Epithelial cell of esophagus (primary cell): ENCODE measurements at regions not wholly inside any gene's neighbourhood (a gene's known extent, or its start where the extent isn't known, plus 50 kb on each side); places are given as distances from the start of the nearest gene placed in this dataset.
"Not testable (repeated sequence)": the region's sequence is repeated elsewhere in the genome, so short reads cannot be mapped to it uniquely, and the experiment has no call there.

ENCODE experiments used
- DNase-seq: peaks from one replicate; pipeline ENCODE4 v3.0.0; 2010; ENCODE audit warnings: low read depth
- H3K4me3 ChIP-seq: 2 replicates; pipeline ENCODE4 v1.5.1; 2011; ENCODE audit warnings: mild to moderate bottlenecking, low read length, control low read depth

DNA sequence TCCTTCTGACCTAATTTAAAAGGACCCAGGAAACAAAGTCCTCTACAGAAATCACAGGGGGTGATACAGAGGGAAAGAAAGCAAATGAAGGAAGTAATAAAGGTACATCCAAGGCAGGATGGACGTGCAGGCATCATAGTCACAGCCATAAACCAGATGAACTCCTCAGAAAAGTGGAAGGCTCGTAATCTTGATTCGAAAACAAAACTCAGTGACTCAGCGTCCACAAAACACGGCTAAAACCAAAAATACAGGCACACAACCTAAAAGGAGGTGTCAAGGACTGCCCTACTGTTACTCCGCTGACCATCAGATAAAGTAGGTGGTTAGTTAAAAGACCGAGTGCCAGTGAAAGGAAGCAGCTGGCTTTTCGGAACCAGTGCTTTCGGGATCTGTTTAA, 81.5 kb downstream of the TRIM69 start:
- DNase-seq, H3K4me3 ChIP-seq: not testable (repeated sequence)

DNA sequence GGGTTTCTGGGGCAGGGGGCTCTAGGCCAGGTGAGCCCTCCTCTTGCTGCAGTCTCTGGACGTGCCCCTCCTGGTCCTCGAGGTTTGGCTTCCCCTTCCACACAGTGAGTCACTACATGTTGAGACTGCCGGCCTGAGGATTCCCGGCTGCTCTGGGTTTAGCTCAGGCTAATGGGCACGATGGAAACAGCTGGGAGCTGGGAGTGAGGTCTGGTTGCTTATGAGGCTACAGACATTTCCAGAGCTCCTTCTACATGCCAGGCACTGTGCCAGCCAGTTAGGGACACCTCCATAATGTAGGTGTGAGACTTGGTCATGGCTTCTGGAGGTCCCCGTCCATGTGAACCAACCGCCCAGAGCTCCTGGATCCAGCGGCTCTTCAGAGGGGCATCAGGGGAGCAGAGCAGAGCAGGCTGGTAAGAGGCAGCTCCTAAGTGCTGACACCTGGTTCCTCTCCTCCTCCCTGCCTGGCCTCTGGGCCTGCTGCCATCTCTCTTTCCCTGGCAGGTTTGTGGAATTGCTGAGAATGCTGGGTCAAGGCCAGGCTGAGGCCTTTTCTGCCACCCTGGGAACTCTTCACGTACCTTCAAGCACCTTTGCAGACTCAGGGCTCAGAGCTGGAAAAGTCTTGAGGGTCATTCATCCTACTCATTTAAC, 83.1 kb downstream of the TRIM69 start:
- not testable (repeated sequence) for H3K4me3 ChIP-seq, DNase-seq

DNA sequence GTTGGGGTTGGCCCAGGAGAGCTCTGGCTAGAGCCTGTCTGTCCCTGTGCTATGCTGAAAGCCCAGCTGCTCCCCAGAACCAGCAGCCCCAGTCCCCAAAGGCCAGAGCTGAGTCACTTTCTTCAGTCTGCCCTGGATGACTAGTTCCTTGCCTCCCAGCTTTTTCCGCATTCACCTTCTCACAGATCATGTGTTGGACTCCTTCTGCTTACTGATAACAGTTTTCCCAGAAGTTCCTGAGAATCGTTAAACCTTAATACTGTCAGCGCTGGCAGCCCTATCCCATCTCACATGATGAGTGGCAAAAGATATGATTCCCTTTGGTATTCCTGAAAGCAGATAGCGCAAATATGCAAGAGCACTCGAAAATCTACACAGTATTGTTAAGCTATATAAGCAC, 84.2 kb downstream of the TRIM69 start:
- H3K4me3 ChIP-seq, DNase-seq: not testable (repeated sequence)

DNA sequence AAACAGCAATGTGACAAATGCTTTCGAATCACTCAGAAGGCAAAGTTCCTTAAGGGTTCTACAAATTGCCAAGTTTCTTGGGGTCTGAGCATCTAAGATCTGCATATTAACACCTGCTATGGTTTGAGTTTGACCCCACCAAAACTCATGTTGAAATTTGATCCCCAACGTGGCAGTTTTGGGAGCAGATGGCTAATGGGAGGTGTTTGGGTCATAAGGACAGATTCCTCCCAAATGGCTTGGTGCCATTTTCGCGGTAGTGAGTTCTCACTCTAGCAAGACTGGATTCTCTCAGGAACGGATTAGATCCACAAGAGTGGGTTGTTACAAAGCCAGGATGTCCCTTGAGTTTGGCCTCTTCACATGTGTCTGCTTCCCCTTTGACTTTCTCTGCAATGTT, 84.6 kb downstream of the TRIM69 start:
- not testable (repeated sequence) for H3K4me3 ChIP-seq, DNase-seq

DNA sequence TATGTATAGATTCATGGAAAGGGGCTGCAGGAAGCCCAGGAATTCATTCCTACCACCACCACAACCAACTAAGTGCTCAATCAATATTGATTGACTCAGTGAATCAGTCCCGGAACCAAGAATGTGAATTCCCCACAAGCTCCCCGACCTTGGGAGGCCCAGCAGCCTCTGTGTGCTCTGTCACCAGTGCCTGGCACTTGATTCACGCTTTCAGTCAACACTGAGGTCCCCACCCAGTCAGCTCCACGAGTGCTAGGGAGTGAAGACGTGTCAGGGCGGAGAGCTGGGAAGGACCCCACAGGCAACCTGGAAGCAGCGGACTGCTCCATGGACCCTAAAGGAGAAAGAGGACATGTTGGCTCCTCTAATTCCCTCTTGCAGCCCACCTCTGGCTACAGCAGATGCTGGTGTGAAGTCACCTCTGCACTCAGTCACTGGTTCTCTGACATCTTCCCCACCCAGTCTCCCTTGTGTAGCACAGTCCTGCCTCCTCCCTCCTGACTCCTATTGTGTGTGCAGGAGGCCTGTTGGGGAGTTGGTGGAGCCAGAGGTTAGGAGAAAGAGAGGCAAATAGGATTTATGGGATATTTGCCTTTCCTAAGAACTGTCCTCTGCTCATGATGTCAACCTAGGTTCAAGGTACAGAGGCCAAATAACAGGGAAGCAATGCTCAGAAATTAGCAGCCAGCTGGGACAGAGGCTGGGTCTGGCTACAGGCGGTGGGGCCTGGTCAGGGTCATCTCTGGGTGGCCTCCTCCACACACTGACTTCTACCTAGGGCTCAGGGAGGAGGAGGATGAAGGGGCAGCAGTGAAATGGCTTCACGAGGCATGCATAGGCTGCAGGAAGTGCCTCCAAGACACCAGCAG, 88.2 kb downstream of the TRIM69 start:
- not testable (repeated sequence) for DNase-seq, H3K4me3 ChIP-seq

DNA sequence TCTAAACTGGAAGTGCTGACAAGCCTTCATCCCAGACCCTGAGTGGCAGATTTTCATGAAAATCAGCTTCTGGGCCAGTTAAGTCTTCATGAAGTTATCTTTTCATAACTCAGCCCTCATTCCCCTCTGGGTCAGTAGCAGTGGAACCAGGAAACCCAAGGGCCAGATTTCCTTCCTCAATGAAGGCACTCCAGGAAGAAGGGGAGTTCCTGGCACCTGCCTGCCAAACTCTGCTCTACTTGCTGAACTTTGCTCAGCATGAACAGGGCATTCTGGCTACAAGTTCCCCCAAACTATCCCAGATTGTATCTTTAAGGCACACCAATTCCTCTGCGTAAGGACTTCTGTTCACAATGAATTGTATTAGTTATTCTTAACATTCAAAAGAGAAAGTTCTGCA, 90.3 kb downstream of the TRIM69 start:
- not testable (repeated sequence) for DNase-seq, H3K4me3 ChIP-seq

DNA sequence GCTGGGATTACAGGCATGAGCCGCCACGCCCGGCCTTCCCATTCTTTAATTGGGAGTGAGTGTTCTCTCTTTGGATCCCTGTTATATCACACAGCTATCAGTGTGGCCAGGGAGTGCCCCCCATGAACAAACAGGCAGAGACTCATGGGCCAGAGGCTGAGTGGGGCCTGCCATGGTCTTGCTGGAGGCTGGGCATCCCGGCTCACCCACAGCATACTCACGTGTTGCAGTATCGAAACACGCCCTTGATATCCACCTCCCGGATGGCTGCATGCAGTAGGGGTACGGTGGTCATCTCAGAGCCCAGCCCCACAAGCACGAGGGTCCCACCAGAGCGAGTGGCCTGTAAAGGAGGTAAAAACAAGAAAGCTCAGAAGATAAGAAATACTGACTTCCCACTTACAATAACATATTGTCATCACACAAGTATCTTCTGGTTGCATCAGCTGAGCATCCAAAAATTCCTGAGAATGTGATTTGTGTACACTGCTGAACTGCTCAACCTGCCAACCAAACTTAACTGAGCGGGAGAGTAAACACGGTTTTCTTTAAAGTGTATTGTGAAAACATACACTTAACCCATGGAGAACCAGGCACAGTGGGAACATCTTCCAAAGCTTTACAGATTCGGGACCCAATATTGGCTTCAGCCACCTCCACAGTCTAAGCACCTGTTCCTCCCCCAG, 92.0 kb downstream of the TRIM69 start:
- not testable (repeated sequence) for DNase-seq, H3K4me3 ChIP-seq

DNA sequence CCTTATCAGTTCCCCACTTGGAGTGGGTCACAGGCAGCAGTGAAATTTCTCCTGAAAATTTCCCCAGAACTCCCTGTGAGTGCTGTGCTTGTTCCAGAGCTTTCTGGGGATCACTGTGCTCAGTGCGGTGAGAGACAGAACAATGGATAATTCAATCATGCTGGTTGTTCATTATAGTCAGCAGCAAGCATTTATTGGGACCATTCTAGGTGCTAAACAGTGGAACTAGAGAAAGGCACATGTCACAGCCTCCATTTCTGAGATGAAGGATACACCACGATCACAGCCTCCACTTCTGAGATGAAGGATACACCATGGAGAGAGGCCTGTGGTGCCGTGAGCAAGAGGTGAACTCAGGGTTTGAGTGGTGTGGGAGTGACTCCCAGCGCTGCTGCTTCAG, 92.8 kb downstream of the TRIM69 start:
- not testable (repeated sequence) for H3K4me3 ChIP-seq

DNA sequence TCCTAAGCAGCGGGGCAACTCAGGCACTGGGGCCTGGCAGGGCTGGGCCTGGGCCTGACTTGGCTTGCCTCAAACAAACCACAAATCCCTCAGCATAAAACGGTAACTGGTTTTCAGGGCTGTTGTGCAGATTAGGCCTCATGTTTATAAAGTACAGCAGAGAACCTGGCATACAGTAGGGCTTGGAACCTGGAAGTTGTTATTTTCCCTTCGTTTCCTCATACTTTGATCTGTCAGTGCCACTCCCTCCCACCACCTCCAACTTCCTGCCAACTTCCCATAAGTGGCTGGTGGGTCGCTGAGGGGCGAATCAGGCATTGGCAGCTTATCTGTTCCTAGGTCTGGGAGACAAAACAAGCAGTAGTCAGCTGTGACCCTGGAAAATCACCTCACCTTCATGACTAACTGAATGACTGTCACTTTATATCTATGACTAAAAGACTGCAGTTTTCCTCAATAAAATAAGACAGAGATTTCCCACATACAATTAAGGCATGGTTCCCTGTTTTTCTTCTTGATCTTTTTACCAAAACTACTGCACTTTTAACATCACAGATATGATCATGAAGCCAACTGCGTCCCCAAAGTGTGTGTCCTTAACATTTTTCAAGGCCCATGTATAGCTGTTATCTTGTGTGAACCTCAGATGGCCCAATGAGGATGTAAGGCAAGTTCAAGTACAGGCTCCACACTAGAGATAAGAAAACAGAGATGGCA, 94.5 kb downstream of the TRIM69 start:
- DNase-seq, result peak; percentile 74
- not testable (repeated sequence) for H3K4me3 ChIP-seq

More for the DNA sequence above, 92.8 kb downstream of the TRIM69 start:
- not testable (repeated sequence) for DNase-seq

DNA sequence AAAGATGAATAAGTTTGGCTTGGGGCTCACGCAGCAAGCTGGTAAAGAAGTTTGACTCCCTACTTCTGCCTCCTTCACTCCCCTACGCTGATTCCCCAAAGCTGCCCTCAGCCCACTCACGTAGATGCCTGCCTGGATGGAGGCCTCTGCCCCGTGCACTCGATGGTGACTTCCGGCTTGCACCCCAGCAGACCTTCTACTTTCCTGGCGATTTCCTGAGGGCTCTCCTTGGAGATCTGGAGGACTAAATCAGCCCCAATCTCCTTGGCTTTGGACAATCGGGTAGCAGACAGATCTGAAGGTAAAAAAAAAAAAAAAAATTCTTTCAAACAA, 95.0 kb downstream of the TRIM69 start:
- DNase-seq, H3K4me3 ChIP-seq: not testable (repeated sequence)

DNA sequence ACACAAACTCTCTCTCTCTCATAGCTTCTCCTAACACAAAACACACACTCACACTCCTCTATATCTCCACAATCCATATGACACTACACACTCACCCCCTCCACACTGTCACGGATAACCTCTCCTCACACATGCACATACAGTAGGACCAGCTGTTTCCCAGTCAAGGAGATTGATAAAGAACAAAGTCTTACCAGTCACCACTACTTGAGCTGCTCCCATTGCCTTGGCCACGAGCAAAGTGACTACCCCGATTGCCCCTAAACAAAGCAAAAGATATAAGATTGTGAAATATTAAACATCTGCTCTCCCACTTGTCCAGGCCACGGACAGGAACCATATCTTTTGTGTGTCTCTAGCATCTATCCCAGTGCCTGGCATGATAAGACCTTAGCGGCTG, 95.8 kb downstream of the TRIM69 start:
- H3K4me3 ChIP-seq, DNase-seq: not testable (repeated sequence)

DNA sequence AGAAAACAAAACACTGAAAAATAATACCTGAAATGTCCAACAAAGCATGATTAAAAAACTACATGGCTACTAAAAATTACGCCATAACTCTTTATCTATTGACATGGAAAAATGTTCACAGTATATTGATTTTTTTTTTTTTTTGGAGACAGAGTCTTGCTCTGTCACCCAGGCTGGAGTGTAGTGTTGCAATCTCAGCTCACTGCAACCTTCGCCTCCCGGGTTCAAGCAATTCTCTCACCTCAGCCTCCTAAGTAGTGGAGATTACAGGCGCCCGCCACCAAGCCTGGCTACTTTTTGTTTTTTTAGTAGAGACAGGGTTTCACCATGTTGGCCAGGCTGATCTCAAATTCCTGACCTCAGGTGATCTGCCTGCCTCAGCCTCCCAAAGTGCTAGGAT, 96.8 kb downstream of the TRIM69 start:
- not testable (repeated sequence) for DNase-seq, H3K4me3 ChIP-seq

DNA sequence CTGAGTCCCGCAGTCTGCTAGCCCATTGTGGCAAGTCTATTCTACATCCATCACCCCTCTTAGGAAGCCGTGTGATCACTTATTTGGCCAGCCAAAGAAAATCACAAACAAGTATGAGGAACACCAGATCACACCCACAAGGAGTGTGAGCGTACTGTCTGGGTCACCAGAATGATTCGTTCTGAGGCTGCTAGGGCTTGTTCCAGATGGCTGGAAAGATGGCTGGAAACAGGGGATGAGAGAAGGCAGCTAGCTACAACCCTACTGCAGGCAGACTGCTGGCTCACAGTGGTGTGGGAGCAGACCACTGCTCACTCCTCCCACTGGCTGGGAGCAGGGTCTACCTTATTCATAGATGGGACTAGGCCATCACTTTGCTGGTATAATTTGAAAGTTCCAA, 97.4 kb downstream of the TRIM69 start:
- DNase-seq, result peak; percentile 50

DNA sequence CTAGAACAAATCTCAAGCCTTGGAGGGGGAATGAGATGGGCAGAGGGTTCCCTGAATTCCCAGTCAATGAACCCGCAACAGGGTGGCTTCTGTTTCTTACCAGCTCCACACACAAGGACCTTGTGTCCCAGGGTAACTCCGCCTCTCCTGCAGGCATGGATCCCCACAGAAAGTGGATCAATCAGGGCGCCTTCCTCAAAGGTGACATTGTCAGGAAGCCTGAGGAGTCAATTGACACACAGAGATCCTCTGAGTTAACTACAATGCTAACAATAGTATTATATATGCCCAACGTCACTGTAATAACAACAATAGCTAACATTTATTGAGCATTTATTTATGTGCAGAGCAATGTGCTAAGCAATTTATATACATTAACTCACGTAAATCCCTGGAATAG, 98.8 kb downstream of the TRIM69 start:
- not testable (repeated sequence) for H3K4me3 ChIP-seq, DNase-seq

More for the DNA sequence above, 97.4 kb downstream of the TRIM69 start:
- not testable (repeated sequence) for H3K4me3 ChIP-seq
